ENCODE measurements at regions not wholly inside any gene's neighbourhood (a gene's known extent, or its start where the extent isn't known, plus 50 kb on each side); places are given as distances from the start of the nearest gene placed in this dataset.
"Not testable (repeated sequence)": the region's sequence is repeated elsewhere in the genome, so short reads cannot be mapped to it uniquely, and the experiment has no call there.

DNA sequence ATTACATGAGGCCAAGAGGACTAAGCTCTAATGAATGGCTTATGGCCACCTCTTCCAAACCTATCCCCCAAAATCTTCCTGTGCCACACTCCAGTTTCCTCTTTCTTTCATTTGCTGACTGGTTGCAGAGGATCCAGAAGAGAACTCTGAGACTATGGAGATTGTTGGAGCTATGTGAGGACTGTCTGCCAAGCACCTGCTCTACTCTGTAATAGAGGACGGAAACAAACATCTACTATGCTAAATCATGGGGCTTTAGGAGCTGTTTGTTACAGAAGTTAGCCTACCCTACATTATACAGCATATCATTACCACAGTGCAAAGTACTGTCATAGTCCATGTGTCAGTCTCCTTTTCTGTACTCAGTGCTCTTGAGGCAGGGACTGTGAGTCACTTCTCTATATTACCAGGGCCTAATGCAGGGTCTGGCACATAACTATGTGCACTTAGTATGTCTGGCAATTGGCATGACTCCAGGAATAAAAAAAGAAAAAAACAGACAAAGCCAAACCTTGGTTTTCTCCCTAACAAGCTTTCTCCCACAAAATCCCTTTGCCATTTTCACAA, 95.1 kb downstream of the RPAP3 start:
- no peak for DNase-seq (ENCODE audit: low read depth, low spot score)

DNA sequence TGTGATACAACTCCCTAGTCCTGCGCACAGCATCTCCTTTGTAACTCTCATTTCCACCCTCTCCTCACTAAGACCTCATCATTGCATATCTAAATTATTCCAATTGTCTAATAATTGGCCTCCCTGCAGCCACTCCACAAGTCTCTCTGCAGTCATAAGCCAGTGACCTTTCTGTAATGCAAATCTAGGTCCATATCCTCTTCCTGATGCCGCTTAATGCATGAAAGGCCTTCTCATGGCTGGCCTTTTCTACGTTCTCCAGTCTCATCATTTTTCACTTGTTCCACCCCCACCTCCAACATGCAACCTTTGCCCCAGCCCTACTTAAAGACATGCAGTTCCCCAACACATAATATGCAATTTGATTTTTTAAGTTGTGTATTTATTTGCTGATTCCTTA, 96.0 kb downstream of the RPAP3 start:
- no peak for DNase-seq (ENCODE audit: low read depth, low spot score)

DNA sequence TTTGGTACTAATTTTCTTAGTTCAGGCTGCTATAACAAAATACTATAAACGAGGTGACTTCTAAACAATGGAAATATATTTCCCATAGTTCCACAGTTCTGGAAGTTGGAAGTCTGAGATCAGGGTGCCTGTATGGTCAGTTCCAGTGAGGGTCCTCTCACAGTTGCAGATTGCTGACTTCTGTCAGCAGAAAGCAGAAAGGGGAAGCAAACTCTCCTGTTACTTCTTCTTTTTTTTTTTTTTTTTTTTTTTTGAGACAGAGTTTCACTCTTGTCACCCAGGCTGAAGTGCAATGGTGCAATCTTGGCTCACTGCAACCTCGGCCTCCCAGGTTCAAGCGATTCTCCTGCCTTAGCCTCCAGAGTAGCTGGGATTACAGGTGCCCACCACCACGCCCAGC, 97.2 kb downstream of the RPAP3 start:
- DNase-seq (ENCODE audit: low read depth, low spot score) = not testable (repeated sequence)

DNA sequence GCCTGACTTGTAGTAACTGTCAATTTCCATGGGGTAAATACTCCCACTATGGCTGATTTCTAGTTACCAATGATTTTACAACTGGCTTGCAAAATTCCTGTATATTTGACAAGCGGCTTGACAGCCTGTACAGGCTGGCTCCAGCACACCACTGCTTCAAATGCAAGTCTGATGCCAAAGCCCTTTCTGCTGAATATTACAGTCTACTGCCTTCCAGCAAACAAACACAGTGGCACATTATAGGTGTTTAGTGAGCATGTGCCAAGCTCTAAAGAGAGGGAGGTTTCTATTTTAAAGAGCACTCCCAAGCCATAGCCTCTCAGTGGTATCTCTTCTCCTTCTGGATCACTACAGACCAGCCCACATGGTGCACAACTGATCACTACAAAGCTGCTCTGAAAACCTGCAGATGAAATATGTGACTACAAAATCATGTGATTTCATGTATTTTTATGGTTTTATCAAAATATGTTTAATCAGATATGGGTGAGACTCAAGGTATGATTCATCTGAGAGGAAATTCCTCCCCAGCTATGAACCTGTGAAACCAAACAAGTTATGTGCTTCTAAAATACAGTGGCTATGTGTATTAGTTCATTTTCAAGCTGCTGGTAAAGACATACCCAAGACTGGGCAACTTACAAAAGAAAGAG, 101.5 kb downstream of the RPAP3 start:
- no peak for DNase-seq (ENCODE audit: low read depth, low spot score)

DNA sequence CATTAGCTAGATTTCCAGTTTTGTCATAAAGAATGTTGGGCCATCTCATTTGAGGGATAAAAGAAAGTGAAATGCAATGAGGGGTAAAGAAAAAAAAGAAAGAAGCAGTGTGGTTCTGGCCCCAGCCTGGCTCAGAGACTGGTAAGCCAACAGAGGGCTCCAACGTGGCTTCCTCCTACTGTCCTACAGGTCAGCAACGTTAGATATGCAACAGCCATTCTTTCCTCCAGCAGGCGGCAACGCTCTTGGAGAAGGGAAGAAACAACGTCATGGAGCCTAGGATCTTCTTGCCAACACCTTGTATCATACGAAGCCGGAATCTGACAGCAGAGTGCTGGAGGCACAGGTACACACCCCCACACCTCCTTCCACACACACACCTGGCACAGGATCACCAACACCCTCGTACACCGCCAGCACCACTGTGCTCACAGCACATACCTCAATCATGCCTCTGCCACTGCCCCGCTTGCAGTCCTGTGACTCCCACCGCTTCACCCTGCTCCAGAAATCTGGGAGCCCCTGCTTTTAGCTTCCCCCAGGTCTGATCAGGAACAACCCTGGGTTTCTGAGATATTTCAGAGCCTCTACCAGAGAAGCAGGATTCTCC, 102.8 kb downstream of the RPAP3 start:
- DNase-seq (ENCODE audit: low read depth, low spot score) = no peak

DNA sequence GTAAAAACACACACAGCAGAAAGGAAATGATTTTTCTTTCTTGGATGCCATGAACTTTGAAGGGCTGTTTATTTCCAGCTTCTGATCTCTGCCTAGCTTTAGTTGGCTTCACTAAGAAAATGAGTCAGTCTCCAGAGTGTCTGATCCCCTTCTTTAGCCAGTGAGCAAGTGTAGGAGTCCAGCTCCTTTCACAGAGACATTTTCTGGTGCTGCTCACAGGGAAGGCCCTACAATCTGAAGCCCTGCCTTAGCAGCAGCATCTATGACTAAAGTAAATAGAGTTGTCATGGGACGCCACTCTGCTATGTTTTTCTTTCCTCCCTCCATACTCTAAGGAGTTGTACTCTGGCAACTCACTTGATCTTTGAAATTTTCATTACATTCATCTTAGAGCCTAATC, 103.5 kb downstream of the RPAP3 start:
- no peak for DNase-seq (ENCODE audit: low read depth, low spot score)

DNA sequence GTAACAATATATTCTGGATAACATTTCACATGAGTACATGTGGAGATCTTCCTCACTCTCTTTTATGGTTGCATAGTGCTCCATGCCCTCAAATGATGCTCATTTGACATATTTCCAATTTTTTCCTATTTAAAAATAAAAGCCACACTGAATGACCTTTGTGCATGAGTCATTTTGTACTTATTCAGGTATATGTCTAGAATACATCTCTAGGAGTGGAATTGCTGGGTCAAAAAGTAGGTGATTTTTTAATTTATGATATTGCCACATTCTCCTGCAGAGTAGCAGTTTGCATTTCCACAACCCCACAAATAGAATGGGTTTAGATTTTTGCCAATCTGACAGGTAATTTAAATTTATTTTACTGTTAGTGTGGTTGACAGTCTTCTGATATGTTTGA, 104.8 kb downstream of the RPAP3 start:
- DNase-seq (ENCODE audit: low read depth, low spot score) = no peak

DNA sequence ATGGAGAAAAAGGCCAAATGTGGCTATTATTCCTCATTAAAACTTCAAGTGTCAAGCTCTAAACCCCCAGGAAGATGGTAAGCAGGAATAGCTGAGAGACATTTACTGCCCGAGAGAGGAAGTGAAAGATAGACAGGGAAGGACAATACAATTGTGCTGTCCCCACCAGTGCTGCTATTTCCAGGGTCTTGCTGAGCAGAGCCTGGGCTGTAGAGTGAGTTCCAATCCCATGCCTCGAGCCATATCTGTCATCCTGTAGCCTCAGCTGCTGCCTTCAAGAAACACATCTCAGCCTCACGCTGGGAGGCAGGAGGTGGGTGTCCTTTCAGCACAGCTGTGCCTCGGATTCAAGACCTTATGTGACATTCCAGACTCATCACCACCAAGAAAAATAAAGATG, 114.0 kb downstream of the RPAP3 start:
- DNase-seq (ENCODE audit: low read depth, low spot score) = no peak

DNA sequence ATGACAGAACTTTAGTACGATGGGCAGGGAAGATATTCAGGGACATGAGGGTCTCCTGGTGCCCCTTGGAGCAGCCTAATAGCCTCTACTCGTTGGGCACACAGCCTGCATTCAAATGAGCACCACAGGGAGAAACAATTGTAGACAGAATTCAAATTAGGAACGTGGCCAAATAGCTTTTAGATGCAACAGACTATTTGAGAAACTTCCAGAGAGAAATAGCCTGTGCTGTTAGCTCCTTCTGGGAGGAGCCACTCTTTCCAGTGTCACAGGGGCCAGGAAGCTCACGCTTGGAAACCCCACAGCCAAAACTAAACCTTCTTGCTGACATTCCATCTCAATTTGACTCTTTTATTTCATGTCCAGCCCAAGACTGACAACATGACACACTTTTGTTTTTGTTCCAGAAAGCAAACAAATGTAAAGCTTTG, 114.5 kb downstream of the RPAP3 start:
- no peak for DNase-seq (ENCODE audit: low read depth, low spot score)

DNA sequence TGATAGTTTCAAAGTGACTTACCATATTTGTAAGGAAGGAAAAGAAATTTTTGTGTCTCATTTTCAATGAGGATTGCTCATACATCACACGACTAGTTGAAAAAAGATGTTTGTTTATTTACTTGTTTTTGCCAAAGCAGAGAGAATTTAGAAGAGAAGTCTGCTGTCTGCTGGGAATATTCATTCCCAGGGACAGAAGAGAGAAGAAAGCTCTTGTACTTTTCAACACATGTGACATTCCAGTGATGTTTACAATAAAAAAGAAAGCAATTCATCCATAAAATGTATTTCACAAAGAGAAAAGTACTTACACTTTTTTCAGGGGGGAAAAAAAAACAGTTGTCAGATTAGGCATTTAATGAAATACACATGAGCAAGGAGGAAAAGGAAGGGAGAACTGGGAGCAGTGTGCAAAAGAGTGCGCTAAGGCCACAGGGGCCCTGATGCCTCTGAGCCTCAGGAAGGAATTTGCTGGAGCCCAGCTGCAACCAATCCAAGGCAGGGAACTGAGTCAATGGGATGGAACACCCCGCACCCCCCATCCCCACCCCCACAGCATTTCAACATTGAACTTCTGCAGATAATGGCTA, 115.0 kb downstream of the RPAP3 start:
- DNase-seq (ENCODE audit: low read depth, low spot score) = no peak

DNA sequence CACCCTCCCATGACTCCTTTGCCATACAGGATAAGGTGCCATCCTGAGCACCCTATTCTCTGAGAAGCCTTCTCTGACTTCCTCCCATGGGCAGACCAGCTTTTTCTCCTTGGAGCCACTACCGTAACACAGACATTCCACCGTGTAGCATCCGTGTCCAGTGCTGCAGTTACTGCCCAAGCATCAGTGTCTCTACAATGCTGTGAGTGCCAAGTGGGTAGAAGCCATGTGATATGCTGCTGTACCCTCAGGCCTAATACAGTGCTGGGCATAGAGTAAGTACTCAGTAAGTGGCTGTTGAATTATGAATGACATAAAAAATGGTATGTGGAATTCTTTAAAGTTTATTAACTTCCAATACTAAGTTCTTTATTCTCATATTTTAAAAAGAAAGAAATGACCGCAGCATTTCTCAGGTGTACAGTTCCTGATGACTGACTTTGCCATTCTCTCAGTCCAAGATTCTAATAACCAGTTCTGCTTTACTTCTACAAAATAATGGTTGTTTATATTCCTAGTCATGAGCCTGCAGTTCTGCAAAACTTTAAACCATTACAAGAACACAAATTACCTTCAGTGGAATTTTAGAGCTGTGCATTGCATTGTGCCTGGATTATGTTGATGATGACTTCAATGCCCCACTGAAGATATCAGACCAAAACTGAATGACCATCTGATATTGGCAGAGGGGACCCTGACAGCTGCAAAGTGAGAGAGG, 118.7 kb downstream of the RPAP3 start:
- no peak for DNase-seq (ENCODE audit: low read depth, low spot score)

DNA sequence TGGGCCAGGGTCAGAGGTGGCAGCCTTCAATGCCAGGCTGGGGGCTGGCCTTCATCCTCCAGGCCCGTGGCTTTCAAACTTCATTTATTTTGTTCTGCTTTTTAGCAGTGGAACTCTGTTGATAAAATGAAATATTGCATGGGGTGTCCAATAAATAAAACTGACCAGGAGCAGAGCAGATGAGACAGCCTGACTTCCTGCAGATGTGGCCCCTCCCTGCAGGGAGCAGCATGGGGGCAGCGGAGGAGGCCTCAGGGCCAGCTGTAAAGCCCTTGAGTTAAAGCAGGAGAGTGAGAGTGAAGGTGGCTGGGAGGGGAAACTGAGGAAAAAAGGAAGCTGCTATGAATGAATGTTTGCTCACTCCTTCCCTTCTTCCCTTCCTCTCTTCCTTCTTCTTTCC, 120.3 kb downstream of the RPAP3 start:
- no peak for DNase-seq (ENCODE audit: low read depth, low spot score)

DNA sequence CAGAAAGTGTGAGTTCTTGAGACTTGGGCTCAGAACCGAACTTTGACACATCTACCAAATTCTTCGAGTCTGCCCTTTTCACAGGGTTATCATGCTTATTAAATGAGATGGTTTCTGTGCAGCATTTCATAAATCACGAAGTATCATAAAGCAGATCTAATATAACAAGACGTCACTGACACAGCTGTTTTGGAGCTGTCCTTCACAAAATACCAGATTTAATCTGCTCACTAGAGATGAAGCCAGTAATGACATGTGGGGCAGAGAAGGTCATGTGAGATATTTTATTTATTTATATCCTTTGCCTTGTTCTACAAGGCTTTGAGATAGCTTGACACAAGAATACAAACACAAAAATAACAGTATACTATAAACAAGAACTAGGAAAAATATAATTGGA, 127.0 kb downstream of the RPAP3 start:
- DNase-seq (ENCODE audit: low read depth, low spot score) = no peak

DNA sequence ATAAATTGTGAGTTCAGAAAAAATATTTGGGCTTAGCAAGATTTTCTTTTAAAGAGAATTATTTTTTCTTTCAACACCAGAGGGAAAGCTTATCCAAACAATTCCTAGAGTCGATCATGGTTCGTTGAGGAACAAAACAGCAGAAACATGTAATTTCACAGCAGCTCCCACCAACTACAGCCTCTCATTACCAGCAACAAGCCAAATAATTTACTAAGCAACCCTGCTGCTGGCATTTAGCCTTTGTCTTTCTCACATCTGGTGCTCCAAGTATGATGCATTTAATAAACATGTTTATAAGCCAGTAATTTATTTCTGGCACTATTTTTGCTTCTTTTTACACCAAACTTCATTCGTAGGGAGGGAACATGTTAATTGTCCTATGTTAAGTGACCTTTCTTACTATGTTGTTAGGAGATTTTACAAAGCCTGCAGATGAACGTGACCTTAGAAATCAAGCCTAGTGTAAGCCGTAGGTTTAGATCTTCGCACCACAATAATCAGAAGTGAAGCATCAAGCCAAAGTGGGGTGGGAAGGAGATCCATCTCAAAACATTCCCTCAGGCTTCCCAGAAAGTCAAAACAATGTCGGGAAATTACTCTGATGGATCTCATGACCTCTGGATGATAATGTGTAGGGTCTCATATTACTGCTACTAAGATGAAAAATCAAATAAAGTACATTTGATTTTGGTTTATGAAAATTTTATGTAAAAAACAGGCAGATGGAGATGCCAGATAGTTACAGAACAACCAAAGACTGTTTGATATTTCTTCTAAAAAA, 128.4 kb downstream of the RPAP3 start:
- DNase-seq (ENCODE audit: low read depth, low spot score) = no peak

DNA sequence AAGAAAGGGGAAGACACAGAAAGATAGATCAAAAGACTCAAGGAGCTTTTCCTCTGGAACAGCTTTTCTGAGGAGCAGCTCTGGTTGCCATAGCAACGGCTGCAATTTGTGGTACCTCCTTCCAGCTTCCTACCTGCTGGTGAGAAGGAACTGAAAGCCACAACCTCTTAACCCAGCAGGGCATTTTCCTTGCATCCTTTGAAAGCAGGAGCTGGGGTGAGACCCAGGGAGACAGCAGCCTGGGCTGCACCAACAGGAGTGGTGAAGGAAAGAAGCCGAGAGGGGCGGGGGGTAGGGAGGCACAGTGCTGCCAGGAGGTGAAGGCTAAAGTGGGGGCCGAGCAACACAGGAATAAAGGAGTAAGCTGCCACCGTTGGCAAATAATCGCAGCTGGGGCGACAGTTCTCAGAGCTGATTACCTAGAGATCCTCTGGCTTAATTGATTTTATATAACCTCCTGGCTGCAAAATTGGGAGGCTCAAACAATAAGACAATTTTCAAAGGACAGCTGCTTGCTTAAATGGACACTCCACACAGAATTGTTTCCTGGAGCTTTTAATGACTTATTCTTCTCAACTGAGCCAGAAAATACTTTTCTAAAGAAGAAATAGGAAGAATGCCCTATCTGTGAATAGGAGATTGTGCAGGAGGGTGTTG, 129.4 kb downstream of the RPAP3 start:
- DNase-seq (ENCODE audit: low read depth, low spot score) = no peak

DNA sequence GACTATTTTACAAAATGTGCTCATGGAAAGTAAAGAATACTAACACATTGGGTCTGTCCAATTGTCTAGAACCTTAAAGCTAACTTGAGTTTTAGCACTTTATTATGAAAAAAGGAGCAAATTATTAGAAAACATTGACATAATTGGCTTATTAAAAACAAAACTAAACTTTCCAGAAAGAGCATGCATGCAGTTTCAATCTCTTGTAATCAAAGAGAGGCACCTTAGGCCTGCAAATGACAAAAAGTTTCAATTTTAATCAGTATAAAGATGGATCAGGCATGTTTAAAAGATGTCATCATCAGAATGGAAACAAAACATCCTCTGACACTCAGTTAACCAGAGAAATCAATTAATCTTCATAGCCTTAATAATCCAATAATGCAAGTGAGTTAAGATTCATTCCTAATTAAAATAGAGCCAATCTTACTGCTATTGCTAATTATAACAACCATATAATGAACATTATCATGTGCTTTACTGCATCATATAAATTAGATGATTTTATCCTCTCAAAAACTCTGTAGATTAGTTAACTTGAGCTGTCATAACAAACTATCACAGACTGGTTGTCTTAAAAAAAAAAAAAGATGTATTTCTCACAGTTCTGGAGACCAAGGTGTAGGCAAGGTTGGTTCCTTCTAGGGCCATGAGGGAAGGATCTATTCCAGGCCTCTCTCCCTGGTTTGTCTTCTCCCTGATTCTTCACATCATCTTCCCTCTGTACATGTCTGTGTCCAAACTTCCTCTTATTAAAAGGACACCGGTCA, 131.4 kb downstream of the RPAP3 start:
- DNase-seq (ENCODE audit: low read depth, low spot score) = no peak

DNA sequence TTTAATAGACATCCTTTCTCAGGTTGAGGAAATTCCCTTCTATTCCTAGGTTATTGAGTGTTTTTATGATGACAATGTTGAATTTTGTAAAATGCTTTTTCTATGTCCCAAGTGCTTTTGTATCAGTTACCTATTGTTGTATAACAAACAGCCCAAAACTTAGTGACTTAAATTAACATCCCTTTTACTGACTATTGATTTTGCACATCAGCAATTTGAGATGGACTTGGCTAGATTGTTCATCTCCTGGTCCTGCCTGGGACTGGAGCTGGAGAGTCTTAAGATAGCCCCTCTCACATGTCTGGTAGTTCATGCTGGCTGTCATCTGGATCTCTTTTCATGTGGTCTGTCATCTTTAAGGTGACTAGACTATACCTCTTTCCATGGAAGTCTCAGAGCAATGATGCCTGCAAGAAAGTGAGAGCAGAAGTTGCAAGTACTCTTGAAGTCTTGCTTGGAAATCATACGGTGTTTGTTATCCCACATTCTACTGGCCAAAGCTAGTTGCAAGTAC, 132.6 kb downstream of the RPAP3 start:
- DNase-seq (ENCODE audit: low read depth, low spot score) = no peak

DNA sequence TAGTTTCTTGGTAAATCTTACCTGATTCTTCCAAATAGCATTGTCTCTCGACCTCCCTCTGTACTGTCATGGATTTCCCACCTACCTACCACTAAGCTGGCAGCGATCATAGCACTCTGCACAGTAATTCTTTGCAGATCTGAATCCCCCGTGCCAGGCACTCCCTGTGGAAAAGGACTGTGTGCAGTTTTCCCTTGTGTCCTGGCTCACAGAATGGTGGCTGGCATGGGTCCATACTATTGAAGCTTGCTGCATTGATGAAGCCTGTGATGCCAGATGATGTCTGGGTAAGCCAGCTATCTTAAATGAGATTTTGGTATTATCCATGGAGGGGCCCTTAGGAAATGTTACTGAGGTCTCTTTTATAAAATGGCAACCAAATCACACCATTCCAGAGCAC, 135.7 kb downstream of the RPAP3 start:
- no peak for DNase-seq (ENCODE audit: low read depth, low spot score)

DNA sequence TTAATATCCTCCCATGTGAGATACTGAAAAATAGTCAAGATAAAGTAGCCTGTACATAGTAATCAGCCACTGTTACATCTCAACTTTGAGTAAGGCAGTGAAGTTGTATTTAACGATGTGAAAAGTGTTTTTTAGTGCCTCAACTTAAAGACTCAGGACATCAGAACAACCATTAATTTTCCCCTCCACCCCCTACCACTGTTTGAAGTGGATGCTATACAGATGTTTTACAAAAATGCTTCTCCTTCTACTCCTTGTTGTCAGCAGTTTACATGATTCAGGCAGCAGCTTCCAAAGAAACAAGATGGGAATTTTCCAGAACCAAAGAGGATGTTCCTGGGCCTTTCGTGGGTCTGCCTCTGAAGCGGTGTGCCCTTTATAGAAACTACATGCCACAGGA, 143.6 kb downstream of the RPAP3 start:
- no peak for DNase-seq (ENCODE audit: low read depth, low spot score)

DNA sequence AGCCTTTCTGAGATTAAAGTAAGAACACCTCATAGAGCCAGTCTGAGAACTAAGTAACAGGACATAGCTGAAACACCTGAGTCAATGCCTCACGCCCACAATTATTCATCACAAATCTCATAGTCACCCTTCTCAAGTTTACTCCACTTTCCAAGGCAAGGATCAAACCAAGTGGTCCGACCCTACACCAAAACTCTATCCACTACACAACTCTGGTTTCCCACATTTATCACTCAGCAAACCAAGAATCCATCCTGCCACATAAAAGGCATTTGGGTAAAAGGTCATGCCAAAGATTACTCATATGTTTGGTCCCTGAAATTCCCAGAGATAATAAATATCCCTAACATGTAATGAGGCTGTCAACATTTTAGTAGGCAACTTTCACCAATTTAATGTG, 144.1 kb downstream of the RPAP3 start:
- DNase-seq (ENCODE audit: low read depth, low spot score) = no peak
